HL-60 (cell line): ENCODE measurements at regions not wholly inside any gene's neighbourhood (a gene's known extent, or its start where the extent isn't known, plus 50 kb on each side); places are given as distances from the start of the nearest gene placed in this dataset.

Experiments used
- DNase-seq, 2 experiments: peaks; one replicate each; pipeline ENCODE4 v3.0.0-alpha.2; 2010 to 2020; ENCODE audit warnings: low read depth in 1 of 2, low spot score in 1 of 2
- H3K27ac ChIP-seq: fragments of 250-450 bp; sonication (Bioruptor Pico); replicated peaks from 2 replicates; pipeline ENCODE4 v1.5.1; 2020; ENCODE audit warnings: mild to moderate bottlenecking, moderate library complexity
- H3K27me3 ChIP-seq: fragments of 250-450 bp; sonication (Bioruptor Pico); 2 replicates; pipeline ENCODE4 v1.5.1; 2021; ENCODE audit warnings: mild to moderate bottlenecking, moderate library complexity; ENCODE audit not compliant: insufficient read depth, poor library complexity, severe bottlenecking
- H3K4me3 ChIP-seq: replicated peaks from 2 replicates; pipeline ENCODE4 v1.5.1; 2011; ENCODE audit warnings: mild to moderate bottlenecking, control low read depth, low read length; ENCODE audit not compliant: insufficient read depth
- GABPA ChIP-seq: IDR thresholded peaks from 2 replicates; pipeline ENCODE4 v1.6.1; 2012; ENCODE audit warnings: low read depth
- POLR2AphosphoS5 ChIP-seq: IDR thresholded peaks from 2 replicates; pipeline ENCODE4 v1.6.1; 2012; ENCODE audit warnings: low read depth
- SPI1 ChIP-seq: IDR thresholded peaks from 2 replicates; pipeline ENCODE4 v1.6.1; 2012; ENCODE audit warnings: low read depth, mild to moderate bottlenecking, borderline replicate concordance
- TF ChIP-seq, protein P1 (sequence below): IDR thresholded peaks from 2 replicates; pipeline ENCODE4 v1.6.1; 2012; ENCODE audit warnings: low read depth; ENCODE audit not compliant: insufficient replicate concordance
- TF ChIP-seq, protein P2 (sequence below): IDR thresholded peaks from one replicate; pipeline ENCODE4 v1.5.1; 2011; ENCODE audit warnings: low read length, control low read depth, inconsistent platforms; ENCODE audit not compliant: insufficient read depth

DNA sequence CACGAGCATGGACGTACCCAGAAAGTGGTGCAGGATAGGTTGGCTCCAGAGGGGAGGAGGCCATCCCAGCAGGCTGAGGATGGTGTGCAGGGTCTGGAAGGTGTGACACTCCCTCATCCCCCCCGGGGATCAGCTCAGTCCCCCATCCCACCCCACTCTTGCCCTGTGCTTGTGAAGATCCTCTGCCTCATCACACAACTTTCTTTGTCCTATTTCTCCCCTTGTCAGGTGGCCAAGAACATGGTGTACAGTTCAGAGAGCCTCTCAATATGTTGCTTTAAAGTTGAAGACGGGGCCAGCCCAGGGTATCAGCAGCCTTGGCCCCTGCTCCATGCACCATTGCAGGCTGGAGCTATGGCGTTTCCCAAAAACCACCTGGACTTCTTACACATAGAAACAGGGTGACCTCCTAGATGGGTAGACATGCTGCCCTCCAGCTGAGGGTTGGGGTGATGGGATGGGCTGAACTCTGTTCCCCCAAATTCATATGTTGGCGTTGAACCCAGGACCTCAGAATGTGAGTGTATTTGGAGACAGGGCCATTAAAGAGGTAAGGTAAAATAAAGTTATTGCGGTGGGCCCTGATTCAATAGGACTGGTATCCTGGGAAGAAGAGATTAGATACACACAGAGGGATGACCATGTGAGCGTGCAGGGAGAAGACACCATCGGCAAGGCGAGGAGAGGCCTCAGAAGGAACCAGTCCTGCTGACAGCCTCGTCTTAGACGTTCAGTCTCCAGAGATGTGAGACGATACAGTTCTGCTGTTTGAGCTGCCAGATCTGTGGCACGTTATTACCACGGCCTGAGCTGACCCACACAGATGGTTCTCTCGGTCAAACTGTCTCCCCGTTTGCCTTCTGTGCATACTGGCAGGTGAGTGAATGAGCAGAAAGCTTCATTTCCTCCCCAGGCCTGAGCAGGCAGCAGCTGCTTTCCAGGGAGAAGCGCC is 272.5 kb downstream of the GADD45G start:
- no peak for DNase-seq
- H3K27me3 ChIP-seq: no peaks in the 10 kb centered on the region
- no peak overlapping the region for H3K4me3 ChIP-seq
- no peak overlapping the region for H3K27ac ChIP-seq
- TF ChIP-seq SPI1 (no peak), POLR2AphosphoS5 (no peak), GABPA (no peak)
- TF ChIP-seq, protein P1, sequence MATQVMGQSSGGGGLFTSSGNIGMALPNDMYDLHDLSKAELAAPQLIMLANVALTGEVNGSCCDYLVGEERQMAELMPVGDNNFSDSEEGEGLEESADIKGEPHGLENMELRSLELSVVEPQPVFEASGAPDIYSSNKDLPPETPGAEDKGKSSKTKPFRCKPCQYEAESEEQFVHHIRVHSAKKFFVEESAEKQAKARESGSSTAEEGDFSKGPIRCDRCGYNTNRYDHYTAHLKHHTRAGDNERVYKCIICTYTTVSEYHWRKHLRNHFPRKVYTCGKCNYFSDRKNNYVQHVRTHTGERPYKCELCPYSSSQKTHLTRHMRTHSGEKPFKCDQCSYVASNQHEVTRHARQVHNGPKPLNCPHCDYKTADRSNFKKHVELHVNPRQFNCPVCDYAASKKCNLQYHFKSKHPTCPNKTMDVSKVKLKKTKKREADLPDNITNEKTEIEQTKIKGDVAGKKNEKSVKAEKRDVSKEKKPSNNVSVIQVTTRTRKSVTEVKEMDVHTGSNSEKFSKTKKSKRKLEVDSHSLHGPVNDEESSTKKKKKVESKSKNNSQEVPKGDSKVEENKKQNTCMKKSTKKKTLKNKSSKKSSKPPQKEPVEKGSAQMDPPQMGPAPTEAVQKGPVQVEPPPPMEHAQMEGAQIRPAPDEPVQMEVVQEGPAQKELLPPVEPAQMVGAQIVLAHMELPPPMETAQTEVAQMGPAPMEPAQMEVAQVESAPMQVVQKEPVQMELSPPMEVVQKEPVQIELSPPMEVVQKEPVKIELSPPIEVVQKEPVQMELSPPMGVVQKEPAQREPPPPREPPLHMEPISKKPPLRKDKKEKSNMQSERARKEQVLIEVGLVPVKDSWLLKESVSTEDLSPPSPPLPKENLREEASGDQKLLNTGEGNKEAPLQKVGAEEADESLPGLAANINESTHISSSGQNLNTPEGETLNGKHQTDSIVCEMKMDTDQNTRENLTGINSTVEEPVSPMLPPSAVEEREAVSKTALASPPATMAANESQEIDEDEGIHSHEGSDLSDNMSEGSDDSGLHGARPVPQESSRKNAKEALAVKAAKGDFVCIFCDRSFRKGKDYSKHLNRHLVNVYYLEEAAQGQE: no peak
- TF ChIP-seq, protein P2, sequence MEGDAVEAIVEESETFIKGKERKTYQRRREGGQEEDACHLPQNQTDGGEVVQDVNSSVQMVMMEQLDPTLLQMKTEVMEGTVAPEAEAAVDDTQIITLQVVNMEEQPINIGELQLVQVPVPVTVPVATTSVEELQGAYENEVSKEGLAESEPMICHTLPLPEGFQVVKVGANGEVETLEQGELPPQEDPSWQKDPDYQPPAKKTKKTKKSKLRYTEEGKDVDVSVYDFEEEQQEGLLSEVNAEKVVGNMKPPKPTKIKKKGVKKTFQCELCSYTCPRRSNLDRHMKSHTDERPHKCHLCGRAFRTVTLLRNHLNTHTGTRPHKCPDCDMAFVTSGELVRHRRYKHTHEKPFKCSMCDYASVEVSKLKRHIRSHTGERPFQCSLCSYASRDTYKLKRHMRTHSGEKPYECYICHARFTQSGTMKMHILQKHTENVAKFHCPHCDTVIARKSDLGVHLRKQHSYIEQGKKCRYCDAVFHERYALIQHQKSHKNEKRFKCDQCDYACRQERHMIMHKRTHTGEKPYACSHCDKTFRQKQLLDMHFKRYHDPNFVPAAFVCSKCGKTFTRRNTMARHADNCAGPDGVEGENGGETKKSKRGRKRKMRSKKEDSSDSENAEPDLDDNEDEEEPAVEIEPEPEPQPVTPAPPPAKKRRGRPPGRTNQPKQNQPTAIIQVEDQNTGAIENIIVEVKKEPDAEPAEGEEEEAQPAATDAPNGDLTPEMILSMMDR: no peak

DNA sequence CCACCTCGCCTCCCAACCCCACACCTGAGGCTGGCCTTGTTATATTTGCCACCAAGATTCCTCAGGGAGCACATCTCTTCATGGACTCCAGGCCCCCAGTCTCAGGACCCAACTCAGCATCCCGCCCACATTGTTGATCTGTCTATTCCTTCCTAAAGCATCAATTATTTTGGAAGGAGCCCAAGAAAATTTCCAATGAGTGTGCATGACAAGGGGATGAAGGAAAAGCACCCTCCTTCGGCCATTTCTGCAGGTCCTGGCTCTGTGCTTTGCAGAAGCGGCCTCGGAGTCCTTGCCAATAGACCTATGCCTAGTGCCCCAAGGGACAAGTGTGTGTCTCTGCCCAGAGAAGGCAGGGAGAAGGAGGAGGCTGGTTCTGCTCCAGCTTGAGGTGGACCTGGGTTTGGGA is 273.2 kb downstream of the GADD45G start:
- no peak overlapping the region for H3K4me3 ChIP-seq
- TF ChIP-seq, protein P2: no peak
- TF ChIP-seq GABPA (no peak), POLR2AphosphoS5 (no peak), SPI1 (no peak)
- TF ChIP-seq, protein P1: no peak
- no peaks in the 10 kb centered on the region for H3K27me3 ChIP-seq
- H3K27ac ChIP-seq: no peak overlapping the region
- DNase-seq: no peak

GRCh38 chr9:89878687-89879086 is 273.9 kb downstream of the GADD45G start:
- Histone ChIP-seq H3K4me3 (no peak overlapping the region), H3K27me3 (no peaks in the 10 kb centered on the region), H3K27ac (no peak overlapping the region)
- TF ChIP-seq, protein P1: no peak
- TF ChIP-seq, protein P2: no peak
- no peak for DNase-seq
